ENCODE measurements at regions not wholly inside any gene's neighbourhood (a gene's known extent, or its start where the extent isn't known, plus 50 kb on each side); places are given as distances from the start of the nearest gene placed in this dataset.
"Not testable (repeated sequence)": the region's sequence is repeated elsewhere in the genome, so short reads cannot be mapped to it uniquely, and the experiment has no call there.

DNA sequence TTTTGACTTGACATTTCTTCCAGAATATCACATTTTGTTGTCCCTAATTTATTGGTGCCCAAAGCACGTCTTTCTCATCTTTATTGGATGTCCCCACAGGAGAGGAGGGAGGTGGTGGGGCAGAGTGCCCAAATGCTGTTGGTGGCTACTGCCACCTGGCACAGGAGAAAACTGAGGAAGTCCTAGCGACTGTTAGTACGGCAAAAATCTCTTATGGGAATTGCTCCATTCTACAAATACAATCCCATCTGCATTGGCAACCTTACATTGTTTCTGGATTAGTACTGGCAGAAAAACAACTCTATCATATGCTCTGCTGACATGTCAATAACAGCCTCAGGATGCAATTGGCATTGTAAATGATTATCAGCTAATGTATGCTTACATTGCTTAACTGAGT, 235.4 kb upstream of the IRAK1BP1 start:
- TF ChIP-seq, protein P1, sequence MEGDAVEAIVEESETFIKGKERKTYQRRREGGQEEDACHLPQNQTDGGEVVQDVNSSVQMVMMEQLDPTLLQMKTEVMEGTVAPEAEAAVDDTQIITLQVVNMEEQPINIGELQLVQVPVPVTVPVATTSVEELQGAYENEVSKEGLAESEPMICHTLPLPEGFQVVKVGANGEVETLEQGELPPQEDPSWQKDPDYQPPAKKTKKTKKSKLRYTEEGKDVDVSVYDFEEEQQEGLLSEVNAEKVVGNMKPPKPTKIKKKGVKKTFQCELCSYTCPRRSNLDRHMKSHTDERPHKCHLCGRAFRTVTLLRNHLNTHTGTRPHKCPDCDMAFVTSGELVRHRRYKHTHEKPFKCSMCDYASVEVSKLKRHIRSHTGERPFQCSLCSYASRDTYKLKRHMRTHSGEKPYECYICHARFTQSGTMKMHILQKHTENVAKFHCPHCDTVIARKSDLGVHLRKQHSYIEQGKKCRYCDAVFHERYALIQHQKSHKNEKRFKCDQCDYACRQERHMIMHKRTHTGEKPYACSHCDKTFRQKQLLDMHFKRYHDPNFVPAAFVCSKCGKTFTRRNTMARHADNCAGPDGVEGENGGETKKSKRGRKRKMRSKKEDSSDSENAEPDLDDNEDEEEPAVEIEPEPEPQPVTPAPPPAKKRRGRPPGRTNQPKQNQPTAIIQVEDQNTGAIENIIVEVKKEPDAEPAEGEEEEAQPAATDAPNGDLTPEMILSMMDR (conservative IDR thresholded peaks at IDR 0.05): no peak
- peak overlapping the region; percentile 43 for H3K27ac ChIP-seq

DNA sequence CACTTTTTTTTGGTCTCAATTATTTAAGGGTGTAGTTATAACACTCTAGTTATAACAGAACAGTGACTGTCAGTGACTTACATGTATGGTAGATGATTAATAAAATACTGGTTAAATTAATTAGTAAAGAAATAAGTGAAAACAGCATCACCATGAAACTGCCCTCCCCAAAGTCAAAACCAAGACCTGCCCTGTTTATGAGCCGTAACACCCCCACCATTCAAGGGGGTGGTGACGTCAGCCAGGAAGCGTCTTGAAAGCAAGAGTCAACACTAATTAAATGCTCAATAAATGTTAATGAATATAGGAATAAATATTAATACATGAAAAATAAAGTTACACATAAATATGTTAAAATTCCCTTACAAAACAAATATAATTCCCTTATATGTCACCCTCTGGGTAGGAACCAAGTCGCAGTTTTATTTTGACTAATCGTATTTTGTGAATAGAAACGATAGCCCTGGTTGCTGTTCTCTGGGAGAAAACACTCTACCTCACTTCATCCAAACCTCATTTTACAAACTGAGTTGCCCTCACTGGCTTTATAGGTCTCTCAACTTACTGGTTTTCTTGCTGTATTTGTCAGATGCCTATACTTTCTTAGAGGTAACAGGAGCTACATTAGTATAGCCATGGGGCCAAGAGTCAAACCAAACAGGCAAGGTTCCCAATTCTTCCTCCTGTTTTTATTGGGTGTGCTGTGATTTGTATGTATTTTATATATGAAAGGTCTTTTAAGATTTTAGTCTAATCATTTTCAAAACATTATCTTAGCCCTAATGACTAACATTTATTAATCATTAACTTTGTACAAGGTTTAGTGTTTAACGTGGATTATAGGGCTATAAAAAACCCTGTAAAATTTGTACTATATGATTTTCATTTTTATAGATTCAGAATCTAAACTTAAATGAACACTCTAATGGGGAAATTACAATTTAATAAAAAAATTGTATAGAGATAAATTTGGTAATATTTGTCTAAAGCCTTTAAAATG, 227.9 kb upstream of the IRAK1BP1 start:
- peak overlapping the region; percentile 83 for H3K27ac ChIP-seq
- TF ChIP-seq, protein P1 (conservative IDR thresholded peaks at IDR 0.05): no peak

DNA sequence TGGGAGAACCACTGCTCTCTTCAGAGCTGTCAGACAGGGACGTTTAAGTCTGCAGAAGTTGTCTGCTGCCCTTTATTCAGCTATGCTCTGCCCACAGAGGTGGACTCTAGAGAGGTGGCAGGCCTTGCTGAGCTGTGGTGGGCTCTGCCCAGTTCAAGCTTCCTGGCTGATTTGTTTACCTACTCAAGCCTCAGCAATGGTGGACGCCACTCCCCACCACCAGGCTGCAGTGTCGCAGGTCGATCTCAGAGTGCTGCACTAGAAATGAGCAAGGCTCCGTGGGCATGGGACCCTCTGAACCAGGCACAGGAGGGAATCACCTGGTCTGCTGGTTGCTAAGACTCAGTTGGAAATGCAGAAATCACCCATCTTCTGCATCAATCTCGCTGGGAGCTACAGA, 223.4 kb upstream of the IRAK1BP1 start:
- H3K27ac ChIP-seq: not testable (repeated sequence)

DNA sequence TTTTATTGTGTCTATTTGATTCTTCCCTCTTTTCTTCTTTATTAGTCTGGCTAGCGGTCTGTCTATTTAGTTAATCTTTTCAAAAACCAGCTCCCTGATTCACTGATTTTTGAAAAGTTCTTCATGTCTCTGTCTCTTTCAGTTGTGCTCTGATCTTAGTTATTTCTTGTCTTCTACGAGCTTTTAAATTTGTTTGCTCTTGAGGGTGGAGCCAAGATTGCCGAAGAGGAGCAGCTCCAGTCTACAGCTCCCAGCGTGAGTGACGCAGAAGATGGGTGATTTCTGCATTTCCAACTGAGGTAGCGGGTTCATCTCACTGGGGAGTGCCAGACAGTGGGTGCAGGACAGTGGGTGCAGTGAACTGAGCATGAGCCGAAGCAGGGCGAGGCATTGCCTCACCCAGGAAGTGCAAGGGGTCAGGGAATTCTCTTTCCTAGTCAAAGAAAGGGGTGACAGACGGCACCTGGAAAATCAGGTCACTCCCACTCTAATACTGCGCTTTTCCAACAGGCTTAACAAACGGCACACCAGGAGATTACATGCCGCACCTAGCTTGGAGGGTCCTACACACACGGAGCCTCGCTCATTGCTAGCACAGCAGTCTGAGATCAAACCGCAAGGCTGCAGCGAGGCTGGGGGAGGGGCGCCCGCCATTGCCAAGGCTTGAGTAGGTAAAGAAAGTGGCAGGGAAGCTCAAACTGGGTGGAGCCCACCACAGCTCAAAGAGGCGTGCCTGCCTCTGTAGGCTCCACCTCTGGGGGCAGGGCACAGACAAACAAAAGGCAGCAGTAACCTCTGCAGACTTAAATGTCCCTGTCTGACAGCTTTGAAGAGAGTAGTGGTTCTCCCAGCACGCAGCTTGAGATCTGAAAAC, 220.6 kb upstream of the IRAK1BP1 start:
- not testable (repeated sequence) for H3K27ac ChIP-seq

DNA sequence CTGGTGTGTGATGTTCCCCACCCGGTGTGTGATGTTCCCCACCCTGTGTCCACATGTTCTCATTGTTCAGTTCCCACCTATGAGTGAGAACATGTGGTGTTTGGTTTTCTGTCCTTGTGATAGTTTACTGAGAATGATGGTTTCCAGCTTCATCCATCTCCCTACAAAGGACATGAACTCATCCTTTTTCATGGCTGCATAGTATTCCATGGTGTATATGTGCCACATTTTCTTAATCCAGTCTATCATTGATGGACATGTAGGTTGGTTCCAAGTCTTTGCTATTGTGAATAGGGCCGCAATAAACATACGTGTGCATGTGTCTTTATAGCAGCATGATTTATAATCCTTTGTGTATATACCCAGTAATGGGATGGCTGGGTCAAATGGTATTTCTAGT, 201.5 kb upstream of the IRAK1BP1 start:
- H3K27ac ChIP-seq: not testable (repeated sequence)

DNA sequence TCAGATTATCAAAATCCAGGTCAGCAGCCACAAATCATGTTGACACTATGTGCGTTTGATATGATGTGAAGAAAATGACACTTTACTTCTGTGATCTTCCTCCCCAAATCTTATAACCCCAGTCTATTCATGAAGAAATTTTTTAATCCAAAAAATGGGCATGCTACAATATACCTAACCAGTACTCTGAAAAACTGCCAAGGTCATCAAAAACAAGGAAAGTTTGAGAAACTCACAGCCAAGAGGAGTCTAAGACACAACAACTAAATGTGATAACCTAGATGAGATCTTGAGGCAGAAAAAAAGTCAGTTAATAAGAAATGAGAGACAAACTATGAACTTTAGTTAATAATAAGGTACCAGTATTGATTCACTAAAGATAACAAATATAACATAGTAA, 200.6 kb upstream of the IRAK1BP1 start:
- H3K27ac ChIP-seq: no peak overlapping the region
- TF ChIP-seq, protein P1 (conservative IDR thresholded peaks at IDR 0.05): no peak

DNA sequence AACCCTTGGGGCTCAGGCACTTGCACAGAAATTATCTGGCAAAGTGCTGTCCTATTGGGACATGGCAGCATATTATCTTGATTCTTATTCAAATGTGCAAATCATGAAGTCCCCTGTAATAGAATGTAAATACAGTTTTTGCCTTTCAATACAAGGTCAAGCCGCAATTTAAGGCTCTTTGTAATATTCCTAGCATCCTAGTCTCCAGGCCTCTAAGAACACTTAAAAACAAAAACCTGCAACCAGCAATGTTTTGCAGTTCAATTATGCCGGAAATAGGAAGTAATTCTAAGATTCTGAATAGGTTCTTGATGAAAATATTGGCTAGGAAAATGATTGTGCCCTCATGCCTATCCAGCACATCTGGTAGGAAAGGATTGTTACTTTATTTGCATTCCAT, 197.2 kb upstream of the IRAK1BP1 start:
- H3K27ac ChIP-seq: no peak overlapping the region
- TF ChIP-seq, protein P1 (conservative IDR thresholded peaks at IDR 0.05): no peak

DNA sequence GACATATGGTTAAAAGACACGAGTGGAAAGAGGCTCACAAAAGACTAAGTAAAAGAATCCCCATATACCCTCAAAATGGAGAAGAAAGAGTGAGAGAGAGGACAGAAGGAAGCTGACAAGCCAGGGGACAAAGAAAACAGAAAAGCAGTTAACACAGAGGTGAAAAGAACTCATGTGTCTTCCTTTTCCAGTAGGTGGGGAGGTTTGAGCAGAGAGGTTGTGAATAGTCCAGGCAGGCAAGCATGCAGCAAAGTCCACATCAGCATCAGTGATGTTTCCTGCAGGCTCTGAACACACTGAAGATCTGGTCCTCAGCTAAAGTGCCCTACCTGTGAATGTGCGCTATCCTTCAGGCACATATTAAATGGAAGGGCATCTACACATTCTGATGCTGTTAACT, 196.5 kb upstream of the IRAK1BP1 start:
- H3K27ac ChIP-seq: no peak overlapping the region
- TF ChIP-seq, protein P1 (conservative IDR thresholded peaks at IDR 0.05): no peak

DNA sequence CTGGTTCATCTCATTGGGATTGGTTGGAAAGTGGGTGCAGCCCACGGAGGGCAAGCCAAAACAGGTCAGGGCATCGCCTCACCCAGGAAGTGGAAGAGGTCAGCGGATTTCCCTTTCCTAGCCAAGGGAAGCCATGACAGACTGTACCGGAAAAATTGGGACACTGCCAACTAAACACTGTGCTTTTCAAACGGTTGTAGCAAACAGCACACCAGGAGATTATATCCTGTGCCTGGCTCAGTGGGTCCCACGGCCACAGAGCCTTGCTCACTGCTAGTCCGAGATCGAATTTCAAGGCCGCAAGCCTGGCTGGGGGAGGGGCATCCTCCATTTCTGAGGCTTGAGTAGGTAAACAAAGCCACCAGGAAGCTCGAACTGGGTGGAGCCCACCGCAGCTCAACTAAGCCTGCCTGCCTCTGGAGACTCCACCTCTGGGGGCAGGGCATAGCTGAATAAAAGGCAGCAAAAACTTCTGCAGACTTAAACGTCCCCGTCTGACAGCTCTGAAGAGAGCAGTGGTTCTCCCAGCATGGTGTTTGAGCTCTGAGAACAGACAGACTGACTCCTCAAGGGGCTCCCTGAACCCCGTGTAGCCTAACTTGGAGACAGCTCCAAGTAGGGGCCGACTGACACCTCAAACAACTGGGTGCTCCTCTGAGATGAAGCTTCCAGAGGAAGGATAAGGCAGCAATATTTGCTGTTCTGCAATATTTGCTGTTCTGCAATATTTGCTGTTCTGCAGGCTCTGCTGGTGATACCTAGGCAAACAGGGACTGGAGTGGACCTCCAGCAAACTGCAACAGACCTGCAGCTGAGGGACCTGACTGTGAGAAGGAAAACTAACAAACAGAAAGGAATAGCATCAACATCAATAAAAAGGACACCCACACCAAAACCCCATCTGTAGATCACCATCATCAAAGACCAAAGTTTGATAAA, 191.0 kb upstream of the IRAK1BP1 start:
- peak overlapping the region; percentile 85 for H3K27ac ChIP-seq
